Suprapubic skin (tissue), 4 donors: ENCODE measurements at regions not wholly inside any gene's neighbourhood (a gene's known extent, or its start where the extent isn't known, plus 50 kb on each side); places are given as distances from the start of the nearest gene placed in this dataset.

Experiments
- CTCF ChIP-seq, 2 donors: fragments of 200-600 bp in 1 of 2; fragments of 450-650 bp in 1 of 2; sonication (generic) in 1 of 2; IDR thresholded peaks; one replicate each; pipeline ENCODE4 v1.5.1; 2016 to 2019; ENCODE audit warnings: antibody characterized with exemption in 2 of 2, mild to moderate bottlenecking in 1 of 2, moderate library complexity in 1 of 2
- EP300 ChIP-seq: sonication (generic); formaldehyde crosslinking; IDR thresholded peaks from one replicate; pipeline ENCODE4 v1.6.1; 2017; ENCODE audit warnings: antibody characterized with exemption
- POLR2A ChIP-seq, 2 donors: fragments of 450-650 bp; IDR thresholded peaks; one replicate each; pipeline ENCODE4 v1.6.1; 2017; ENCODE audit warnings: antibody characterized with exemption in 2 of 2, mild to moderate bottlenecking in 2 of 2, moderate library complexity in 2 of 2
- POLR2AphosphoS5 ChIP-seq, 3 donors: sonication (generic); formaldehyde crosslinking; IDR thresholded peaks; one replicate each; pipeline ENCODE4 v1.6.1; 2017; ENCODE audit warnings: antibody characterized with exemption in 3 of 3

GRCh38 chr11:59271811-59272327 is 59.1 kb upstream of the MPEG1 start:
- TF ChIP-seq CTCF (IDR thresholded peaks at IDR 0.05) (no peak), POLR2AphosphoS5 (IDR thresholded peaks at IDR 0.05) (no peak), POLR2A (IDR thresholded peaks at IDR 0.05) (no peak), EP300 (no peak)
